SU-DHL-6 (cell line): ENCODE measurements at regions not wholly inside any gene's neighbourhood (a gene's known extent, or its start where the extent isn't known, plus 50 kb on each side); places are given as distances from the start of the nearest gene placed in this dataset.

Source experiments
- CTCF ChIP-seq: fragments of 200-600 bp; sonication (generic); IDR thresholded peaks from one replicate; pipeline ENCODE4 v1.5.1; 2017; ENCODE audit warnings: antibody characterized with exemption, mild to moderate bottlenecking, low read length, moderate library complexity; ENCODE audit not compliant: insufficient read depth, poor library complexity, severe bottlenecking
- EZH2phosphoT487 ChIP-seq: fragments of 200-600 bp; sonication (generic), shearing (Covaris generic); conservative IDR thresholded peaks from 2 replicates; pipeline ENCODE4 v1.6.1; 2018; ENCODE audit warnings: mild to moderate bottlenecking, antibody characterized with exemption, low read length, moderate library complexity, mixed read lengths

GRCh38 chr12:75715682-75716081 is 204.3 kb upstream of the KRR1 start:
- TF ChIP-seq CTCF, result no peak
- TF ChIP-seq EZH2phosphoT487, result no peak
